Stimulated activated CD8-positive, alpha-beta memory T cell treated with anti-CD3 and anti-CD28 coated beads, Interleukin-7, amount 100 ng/mL, for 1 hour (primary cell): ENCODE measurements at regions not wholly inside any gene's neighbourhood (a gene's known extent, or its start where the extent isn't known, plus 50 kb on each side); places are given as distances from the start of the nearest gene placed in this dataset.
"Not testable (repeated sequence)": the region's sequence is repeated elsewhere in the genome, so short reads cannot be mapped to it uniquely, and the experiment has no call there.

Experiments used
- DNase-seq, 2 donors: peaks; one replicate each; pipeline ENCODE4 v3.0.0-alpha.2; 2020; ENCODE audit warnings: low read depth in 2 of 2

DNA sequence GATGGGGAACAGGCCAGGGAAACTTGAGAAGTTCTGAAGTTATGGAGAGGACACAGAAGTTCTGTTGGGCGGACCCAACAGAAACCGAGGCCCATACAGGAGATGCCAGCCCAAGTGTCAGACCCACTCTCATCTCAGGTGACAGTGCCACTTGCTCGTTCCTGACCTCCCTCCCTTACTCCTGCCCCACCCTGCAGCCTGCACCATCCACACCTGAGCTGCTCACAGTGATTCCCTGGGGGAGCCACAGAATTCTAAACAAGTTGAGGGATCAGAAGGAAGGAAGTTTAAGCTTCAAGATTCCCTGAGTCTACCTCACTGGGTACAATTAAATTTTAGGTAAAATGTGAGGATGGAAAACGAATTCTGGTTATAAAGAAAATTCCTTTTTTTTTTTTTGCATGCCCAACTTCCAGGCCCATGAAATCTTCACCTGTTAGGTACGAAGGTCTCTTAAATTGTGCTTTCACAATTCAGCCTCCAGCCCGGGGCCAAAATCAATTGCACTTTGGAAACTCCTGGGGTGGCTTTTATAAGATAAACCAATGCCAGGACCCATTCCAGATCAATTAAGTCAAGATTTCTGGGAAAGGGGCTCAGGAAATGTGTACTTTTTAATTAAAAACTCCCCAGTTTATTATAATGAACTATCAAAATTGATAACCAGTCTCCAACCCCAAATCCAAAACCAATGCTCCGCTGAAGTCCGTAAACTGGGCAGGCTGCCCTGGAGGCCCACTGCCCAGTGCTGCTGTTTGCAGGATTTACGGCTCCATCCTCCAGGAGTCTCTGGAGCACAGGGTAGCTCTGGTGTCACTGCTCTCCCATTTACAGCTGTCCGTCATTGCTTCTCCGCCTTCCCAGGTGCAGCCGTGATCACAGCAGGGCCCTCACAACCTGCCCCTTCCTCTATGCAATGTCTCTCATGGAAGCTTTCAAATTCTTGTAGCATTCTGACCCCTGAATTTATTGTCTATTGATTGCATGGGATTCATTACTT is 643.5 kb downstream of the UQCRFS1 start:
- DNase-seq = no peak

- no peak for DNase-seq
These were observed 645.1 kb downstream of the UQCRFS1 start for GRCh38 chr19:28567834-28568233.

- no peak for DNase-seq
These were observed 648.7 kb downstream of the UQCRFS1 start for GRCh38 chr19:28563964-28564921.

DNA sequence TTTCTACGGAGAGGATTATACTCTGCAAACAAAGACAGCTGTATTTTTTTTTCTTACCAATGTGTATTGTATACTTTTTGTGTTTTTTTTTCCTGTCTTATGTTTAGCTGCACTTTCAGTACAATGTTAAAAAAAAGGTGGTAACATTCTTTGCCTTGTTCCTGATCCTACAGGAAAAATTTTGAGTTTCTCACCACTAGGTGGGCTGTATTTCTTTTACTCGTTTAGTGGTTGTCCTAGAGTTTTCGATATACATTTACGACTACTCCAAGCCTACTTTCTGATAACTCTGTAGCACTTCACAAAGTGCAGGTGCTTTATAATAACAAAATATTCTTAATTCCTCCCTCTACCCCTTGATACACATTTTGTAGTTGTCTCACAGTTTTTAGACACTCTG is 652.2 kb downstream of the UQCRFS1 start:
- no peak for DNase-seq

DNA sequence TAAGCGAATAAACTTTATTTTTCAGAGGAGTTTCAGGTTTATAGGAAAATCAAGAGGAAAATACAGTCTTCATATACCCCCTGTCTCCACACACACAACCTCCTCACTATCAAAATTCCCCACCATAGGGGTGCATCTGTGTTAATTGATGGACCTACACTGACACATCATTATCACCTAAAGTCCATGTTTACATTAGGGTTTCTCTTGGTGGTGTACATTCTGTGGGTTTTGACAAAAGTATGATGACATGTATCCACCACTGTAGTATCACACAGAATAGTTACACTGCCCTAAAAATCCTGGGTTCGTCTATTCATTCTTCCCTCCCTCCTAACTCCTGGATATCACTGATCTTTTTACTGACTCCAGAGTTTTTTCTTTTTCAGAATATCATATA is 654.2 kb downstream of the UQCRFS1 start:
- no peak for DNase-seq

DNA sequence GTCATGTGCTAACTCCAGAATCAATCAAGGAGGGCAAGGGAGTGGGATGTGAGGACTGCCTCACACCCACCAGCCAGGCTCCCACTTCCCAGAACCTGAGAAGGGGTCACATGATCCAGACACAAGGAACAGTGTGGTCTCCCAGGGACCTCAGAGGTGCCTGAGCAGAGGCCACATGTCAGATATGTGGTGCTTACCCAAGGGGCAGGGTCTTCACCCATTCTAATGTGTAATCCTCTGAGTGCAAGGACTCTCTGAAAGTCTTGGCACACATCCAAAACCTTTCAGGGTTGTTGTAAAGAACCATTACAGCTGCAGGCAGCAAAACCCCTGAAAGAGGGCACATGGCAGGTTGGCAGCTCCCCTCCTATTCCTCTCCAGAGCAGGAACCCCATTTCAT is 656.6 kb downstream of the UQCRFS1 start:
- DNase-seq = no peak

- no peak for DNase-seq
These were observed 657.6 kb downstream of the UQCRFS1 start for GRCh38 chr19:28555317-28555716.

- no peak for DNase-seq
These were observed 658.4 kb downstream of the UQCRFS1 start for GRCh38 chr19:28554321-28555091.

DNA sequence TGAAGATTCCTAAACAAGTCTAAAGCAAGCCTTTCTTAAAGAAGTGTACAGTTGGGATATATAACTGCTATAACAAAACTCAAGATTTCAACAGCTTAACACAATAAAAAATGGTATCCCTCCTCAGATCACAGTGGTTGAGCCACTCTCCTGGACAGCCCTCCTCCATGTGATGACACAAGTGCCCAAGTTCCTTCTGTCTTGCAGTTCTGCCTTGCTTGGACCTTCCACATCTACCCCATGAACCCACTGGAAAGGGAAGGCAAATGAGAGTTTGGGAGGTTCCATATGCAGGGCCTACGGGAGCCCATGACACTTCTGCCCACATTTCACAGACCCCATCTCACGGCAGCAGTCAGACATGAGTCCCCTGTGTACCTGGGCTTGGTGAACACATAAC is 659.2 kb downstream of the UQCRFS1 start:
- DNase-seq = no peak

DNA sequence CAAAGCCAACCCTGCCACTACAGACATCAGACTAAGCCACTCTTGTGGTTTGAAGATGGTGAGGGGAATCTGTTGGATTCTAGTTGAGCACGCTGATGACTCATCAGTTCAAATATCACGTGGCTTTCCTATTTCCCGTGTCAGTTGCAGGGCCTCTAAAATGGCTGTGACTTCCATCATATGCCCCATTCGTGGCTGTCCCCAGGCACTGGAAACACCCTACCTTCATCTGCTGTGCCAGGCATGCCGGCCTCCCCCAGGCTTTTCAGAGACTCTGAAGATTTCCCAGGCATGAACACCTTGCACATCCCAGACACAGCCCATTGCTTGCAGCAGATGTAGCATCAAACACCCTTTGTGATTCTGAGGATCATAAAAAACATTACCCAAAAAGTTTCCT is 659.9 kb downstream of the UQCRFS1 start:
- no peak for DNase-seq

- no peak for DNase-seq
These were observed 663.2 kb downstream of the UQCRFS1 start for GRCh38 chr19:28549680-28550277.

GRCh38 chr19:28546148-28546685 is 666.7 kb downstream of the UQCRFS1 start:
- no peak for DNase-seq

DNA sequence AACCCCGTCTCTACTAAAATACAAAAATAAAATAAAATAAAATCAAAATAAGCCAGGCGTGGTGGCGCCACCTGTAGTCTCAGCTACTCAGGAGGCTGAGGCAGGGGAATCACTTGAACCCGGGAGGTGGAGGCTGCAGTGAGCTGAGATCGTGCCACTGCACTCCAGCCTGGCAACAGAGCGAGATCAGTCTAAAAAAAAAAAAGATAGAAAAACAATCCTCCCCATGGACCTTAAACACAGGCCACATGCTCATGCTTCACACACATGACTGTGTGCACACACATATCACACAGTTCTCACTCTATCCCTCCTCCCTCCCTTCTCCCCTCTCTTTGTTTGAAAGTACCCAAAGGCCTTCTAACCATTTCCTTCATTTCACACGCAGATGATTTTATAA is 667.6 kb downstream of the UQCRFS1 start:
- not testable (repeated sequence) for DNase-seq

GRCh38 chr19:28544451-28545261 is 668.3 kb downstream of the UQCRFS1 start:
- no peak for DNase-seq

- DNase-seq = no peak
These were observed 669.6 kb downstream of the UQCRFS1 start for GRCh38 chr19:28543244-28543776.

DNA sequence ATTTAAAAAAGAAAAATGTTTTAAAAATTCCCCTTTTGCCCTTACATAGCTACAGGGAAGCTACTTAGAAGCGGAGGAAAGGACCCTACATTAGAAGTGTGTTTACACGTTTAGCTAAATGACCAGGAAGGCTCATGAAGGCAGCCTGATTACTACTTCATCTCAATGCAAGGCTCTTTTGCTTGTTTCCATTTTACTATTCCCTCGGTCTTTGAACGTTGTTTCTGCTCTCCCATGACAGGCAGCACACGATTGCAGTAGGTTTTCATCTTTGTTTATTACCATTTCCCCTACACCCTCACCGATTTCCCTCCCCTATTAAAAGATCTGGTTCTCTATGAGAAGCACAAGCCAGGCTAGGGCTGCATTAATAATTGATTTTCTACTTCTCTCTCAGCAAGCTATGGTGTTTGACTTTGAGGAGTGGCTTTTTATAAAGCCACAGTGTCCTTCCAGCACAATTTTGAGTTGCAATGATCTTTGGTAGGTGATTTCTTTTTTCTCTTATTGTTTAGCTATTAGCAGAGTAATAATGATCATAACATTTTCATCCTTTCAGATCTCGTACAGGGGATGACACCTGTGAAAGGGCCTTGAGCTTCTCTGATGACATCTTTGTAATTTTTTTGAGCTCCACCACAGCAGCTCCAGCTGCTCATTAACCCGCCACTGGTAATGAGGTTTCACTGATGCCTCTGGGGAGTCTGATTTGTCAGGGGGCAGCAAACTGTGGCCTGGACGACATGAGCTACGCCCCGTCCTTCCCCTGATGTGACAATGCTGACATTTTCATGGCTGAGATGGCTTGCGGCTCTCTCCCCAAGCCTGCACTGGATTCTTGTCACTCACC is 670.3 kb downstream of the UQCRFS1 start:
- DNase-seq = no peak

GRCh38 chr19:28541602-28542393 is 671.2 kb downstream of the UQCRFS1 start:
- no peak for DNase-seq

DNA sequence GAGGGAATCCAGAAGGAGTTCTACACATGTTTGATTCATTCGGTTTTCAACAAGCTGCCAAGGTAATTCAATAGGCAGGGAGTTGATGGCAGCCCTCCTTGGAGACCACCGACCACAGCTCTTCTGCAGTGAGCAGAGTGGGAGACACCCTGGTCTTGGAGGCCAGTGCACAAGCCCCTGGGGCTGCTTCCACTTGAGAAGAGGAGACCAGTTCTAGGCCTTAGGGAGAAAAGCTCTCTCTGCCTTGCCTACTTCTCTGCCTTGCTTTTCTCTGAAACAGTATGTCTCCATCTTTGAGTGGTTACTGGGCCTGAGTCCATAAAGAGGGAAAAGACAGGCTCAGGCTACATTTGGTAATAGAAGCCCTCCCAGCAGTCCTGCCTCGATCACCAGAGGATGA is 671.9 kb downstream of the UQCRFS1 start:
- no peak for DNase-seq
